H9 (cell line): ENCODE measurements at regions not wholly inside any gene's neighbourhood (a gene's known extent, or its start where the extent isn't known, plus 50 kb on each side); places are given as distances from the start of the nearest gene placed in this dataset.

Experiments used
- DNase-seq: peaks from one replicate; pipeline ENCODE4 v3.0.0-alpha.2; 2017
- H2AFZ ChIP-seq: one replicate; pipeline ENCODE4 v1.6.1; 2013; ENCODE audit warnings: mild to moderate bottlenecking, low read length, control low read depth, moderate library complexity
- H2AK5ac ChIP-seq: 2 replicates; pipeline ENCODE4 v1.6.1; 2013; ENCODE audit warnings: low read length, control low read depth, mixed read lengths; ENCODE audit not compliant: insufficient read length
- H2BK120ac ChIP-seq: one replicate; pipeline ENCODE4 v1.6.1; 2013; ENCODE audit warnings: low read depth, mild to moderate bottlenecking, low read length, control low read depth, inconsistent platforms; ENCODE audit not compliant: poor library complexity, severe bottlenecking
- H2BK12ac ChIP-seq: 2 replicates; pipeline ENCODE4 v1.6.1; 2013; ENCODE audit warnings: low read length, control low read depth, mixed read lengths, low read depth; ENCODE audit not compliant: insufficient read length
- H2BK15ac ChIP-seq: 2 replicates; pipeline ENCODE4 v1.6.1; 2013; ENCODE audit warnings: low read depth, low read length, control low read depth
- H2BK20ac ChIP-seq: one replicate; pipeline ENCODE4 v1.6.1; 2013; ENCODE audit warnings: low read depth, mild to moderate bottlenecking, low read length, control low read depth, inconsistent platforms; ENCODE audit not compliant: poor library complexity, severe bottlenecking
- H2BK5ac ChIP-seq: 2 replicates; pipeline ENCODE4 v1.6.1; 2013; ENCODE audit warnings: low read length, control low read depth, mixed read lengths; ENCODE audit not compliant: insufficient read length
- H3K14ac ChIP-seq: 2 replicates; pipeline ENCODE4 v1.6.1; 2013; ENCODE audit warnings: low read length, control low read depth; ENCODE audit not compliant: insufficient read depth
- H3K18ac ChIP-seq: 2 replicates; pipeline ENCODE4 v1.6.1; 2013; ENCODE audit warnings: low read depth, mild to moderate bottlenecking, mixed read lengths, low read length, control low read depth; ENCODE audit not compliant: insufficient read length
- H3K23ac ChIP-seq: 2 replicates; pipeline ENCODE4 v1.6.1; 2013; ENCODE audit warnings: low read length, control low read depth, mixed read lengths, low read depth; ENCODE audit not compliant: insufficient read length
- H3K23me2 ChIP-seq: 2 replicates; pipeline ENCODE4 v1.6.1; 2013; ENCODE audit warnings: low read depth, mild to moderate bottlenecking, mixed read lengths, low read length, control low read depth; ENCODE audit not compliant: insufficient read length, poor library complexity, severe bottlenecking
- H3K27ac ChIP-seq: 2 replicates; pipeline ENCODE4 v1.5.1; 2013; ENCODE audit warnings: low read length, control low read depth, mixed read lengths, low read depth; ENCODE audit not compliant: insufficient read length
- H3K27me3 ChIP-seq: 2 replicates; pipeline ENCODE4 v1.6.1; 2013; ENCODE audit warnings: low read length, control low read depth, inconsistent platforms; ENCODE audit not compliant: insufficient read depth
- H3K4ac ChIP-seq: 2 replicates; pipeline ENCODE4 v1.6.1; 2013; ENCODE audit warnings: low read depth, mild to moderate bottlenecking, control low read depth, inconsistent platforms, low read length, moderate library complexity
- H3K4me1 ChIP-seq: 2 replicates; pipeline ENCODE4 v1.6.1; 2013; ENCODE audit warnings: low read length, control low read depth, inconsistent platforms; ENCODE audit not compliant: insufficient read depth
- H3K4me2 ChIP-seq: 2 replicates; pipeline ENCODE4 v1.6.1; 2013; ENCODE audit warnings: low read length, control low read depth, mixed read lengths; ENCODE audit not compliant: insufficient read length, insufficient read depth
- H3K56ac ChIP-seq: 2 replicates; pipeline ENCODE4 v1.6.1; 2013; ENCODE audit warnings: low read depth, mild to moderate bottlenecking, mixed read lengths, low read length, control low read depth; ENCODE audit not compliant: insufficient read length
- H3K79me1 ChIP-seq: 2 replicates; pipeline ENCODE4 v1.6.1; 2013; ENCODE audit warnings: low read depth, mild to moderate bottlenecking, moderate library complexity, low read length, control low read depth, inconsistent platforms; ENCODE audit not compliant: insufficient read depth, poor library complexity, severe bottlenecking
- H3K79me2 ChIP-seq: 2 replicates; pipeline ENCODE4 v1.6.1; 2013; ENCODE audit warnings: low read length, control low read depth, inconsistent platforms; ENCODE audit not compliant: insufficient read depth
- H3K9ac ChIP-seq: 2 replicates; pipeline ENCODE4 v1.6.1; 2013; ENCODE audit warnings: low read length, control low read depth, mixed read lengths; ENCODE audit not compliant: insufficient read length; ENCODE audit errors: extremely low read depth
- H3K9me3 ChIP-seq: one replicate; pipeline ENCODE4 v1.6.1; 2013; ENCODE audit warnings: low read depth, low read length, inconsistent platforms; ENCODE audit not compliant: control insufficient read depth
- H3T11ph ChIP-seq: one replicate; pipeline ENCODE4 v1.6.1; 2013; ENCODE audit warnings: mild to moderate bottlenecking, low read length, control low read depth, inconsistent platforms
- H4K20me1 ChIP-seq: one replicate; pipeline ENCODE4 v1.6.1; 2013; ENCODE audit not compliant: control insufficient read depth, insufficient read length, insufficient read depth
- H4K5ac ChIP-seq: 2 replicates; pipeline ENCODE4 v1.6.1; 2013; ENCODE audit warnings: low read depth, mild to moderate bottlenecking, mixed read lengths, low read length, control low read depth; ENCODE audit not compliant: insufficient read length
- H4K8ac ChIP-seq: replicated peaks from 2 replicates; pipeline ENCODE4 v1.6.1; 2013; ENCODE audit warnings: low read length, control low read depth, mixed read lengths, low read depth; ENCODE audit not compliant: insufficient read length
- H4K91ac ChIP-seq: 2 replicates; pipeline ENCODE4 v1.6.1; 2013; ENCODE audit warnings: low read depth, mild to moderate bottlenecking, moderate library complexity, mixed read lengths, low read length, control low read depth; ENCODE audit not compliant: insufficient read length
- H3K27ac Mint-ChIP-seq, 3 experiments: 2 replicates in 2 of 3; 3 replicates in 1 of 3; pipeline ENCODE4 v1.8.0; 2020 to 2021; ENCODE audit warnings: mixed read lengths in 3 of 3, mild to moderate bottlenecking in 1 of 3, moderate library complexity in 1 of 3
- H3K27me3 Mint-ChIP-seq: 2 replicates; pipeline ENCODE4 v1.8.0; 2021; ENCODE audit warnings: low read depth, mild to moderate bottlenecking, moderate library complexity, mixed read lengths
- H3K36me3 Mint-ChIP-seq, 3 experiments: 2 replicates in 2 of 3; 3 replicates in 1 of 3; pipeline ENCODE4 v1.8.0; 2020 to 2021; ENCODE audit warnings: low read depth in 3 of 3, mixed read lengths in 3 of 3; ENCODE audit not compliant: insufficient read depth in 1 of 3
- H3K4me1 Mint-ChIP-seq, 2 experiments: 2 replicates each; pipeline ENCODE4 v1.8.0; 2020; ENCODE audit warnings: mixed read lengths in 2 of 2
- H3K4me3 Mint-ChIP-seq, 2 experiments: 2 replicates in 1 of 2; 3 replicates in 1 of 2; pipeline ENCODE4 v1.8.0; 2020 to 2021; ENCODE audit warnings: mild to moderate bottlenecking in 2 of 2, mixed read lengths in 2 of 2, moderate library complexity in 1 of 2
- H3K9me3 Mint-ChIP-seq, 2 experiments: 2 replicates in 1 of 2; 3 replicates in 1 of 2; pipeline ENCODE4 v1.8.0; 2020; ENCODE audit warnings: mild to moderate bottlenecking in 2 of 2, mixed read lengths in 2 of 2, moderate library complexity in 1 of 2
- WGBS: extraction: QIAGEN DNeasy Blood & Tissue Kit; methylation state at CpG from one replicate; pipeline ENCODE4 v1.1.7; 2013; ENCODE audit warnings: missing lambda C conversion rate, low lambda C conversion rate, mixed read lengths; ENCODE audit not compliant: insufficient read length; ENCODE audit errors: extremely low coverage; 5-methylcytosine and 5-hydroxymethylcytosine counted together
- TF ChIP-seq, protein P1 (sequence below): fragments of 200-600 bp; sonication (generic); conservative IDR thresholded peaks from 3 replicates; pipeline ENCODE4 v1.8.0; 2021; ENCODE audit warnings: antibody characterized with exemption, mild to moderate bottlenecking

DNA sequence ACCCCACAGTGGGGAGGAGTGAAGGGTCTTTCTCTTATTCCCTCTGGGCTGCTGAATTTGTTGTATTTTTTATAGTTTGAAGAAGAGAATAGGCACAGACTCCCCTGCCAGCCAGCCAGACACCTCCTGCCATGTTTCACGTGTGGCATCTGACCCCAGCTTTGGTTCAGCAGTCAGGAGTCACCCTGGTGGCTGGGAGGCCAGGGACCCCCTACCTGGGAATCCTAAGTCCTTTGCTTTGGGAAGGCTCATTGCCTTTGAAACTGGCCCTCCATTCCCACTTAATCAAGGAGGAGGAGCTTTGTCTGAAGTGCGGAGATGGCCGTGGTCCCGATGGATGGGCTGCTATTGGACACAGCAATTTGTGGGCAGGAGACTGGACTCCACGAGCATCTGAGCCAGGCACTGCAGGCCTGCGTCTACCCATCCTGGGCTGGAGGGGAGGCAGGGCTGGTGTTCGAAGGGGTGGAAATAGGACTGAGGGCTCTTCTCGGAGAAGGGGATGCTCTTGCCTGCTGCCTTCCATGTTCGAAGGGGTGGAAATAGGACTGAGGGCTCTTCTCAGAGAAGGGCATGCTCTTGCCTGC, 196.1 kb downstream of the DLL1 start:
- H2AFZ ChIP-seq: no peak overlapping the region
- H2BK12ac ChIP-seq: no peak overlapping the region
- H3K23ac ChIP-seq: no peak overlapping the region
- no CpG with 5 or more reads among the region's 9 CpGs for WGBS
- H4K20me1 ChIP-seq: no peaks in the 10 kb centered on the region
- H3K18ac ChIP-seq: no peak overlapping the region
- no peak overlapping the region for H3K4ac ChIP-seq
- Mint-ChIP-seq H3K4me3 (no peak overlapping the region), H3K9me3 (no peaks in the 10 kb centered on the region), H3K27me3 (peaks cover 3% of the 10 kb centered on the region), H3K27ac (no peak overlapping the region), H3K4me1 (peaks cover 0 to 4% of the 10 kb centered on the region in 2 experiments; a peak in 2 of 4 replicates), H3K36me3 (no peaks in the 10 kb centered on the region; a peak in 1 of 7 replicates)
- H3K56ac ChIP-seq: no peak overlapping the region
- H4K8ac ChIP-seq: no peak overlapping the region
- H2BK5ac ChIP-seq: no peak overlapping the region
- no peaks in the 10 kb centered on the region for H3K27me3 ChIP-seq
- H3K9me3 ChIP-seq: no peaks in the 10 kb centered on the region
- no peaks in the 10 kb centered on the region for H3K4me1 ChIP-seq
- no peak overlapping the region for H3K4me2 ChIP-seq
- H4K91ac ChIP-seq: no peak overlapping the region
- DNase-seq: no peak
- no peak overlapping the region for H3K9ac ChIP-seq
- no peak overlapping the region for H2BK120ac ChIP-seq
- H4K5ac ChIP-seq: no peak overlapping the region
- TF ChIP-seq, protein P1, sequence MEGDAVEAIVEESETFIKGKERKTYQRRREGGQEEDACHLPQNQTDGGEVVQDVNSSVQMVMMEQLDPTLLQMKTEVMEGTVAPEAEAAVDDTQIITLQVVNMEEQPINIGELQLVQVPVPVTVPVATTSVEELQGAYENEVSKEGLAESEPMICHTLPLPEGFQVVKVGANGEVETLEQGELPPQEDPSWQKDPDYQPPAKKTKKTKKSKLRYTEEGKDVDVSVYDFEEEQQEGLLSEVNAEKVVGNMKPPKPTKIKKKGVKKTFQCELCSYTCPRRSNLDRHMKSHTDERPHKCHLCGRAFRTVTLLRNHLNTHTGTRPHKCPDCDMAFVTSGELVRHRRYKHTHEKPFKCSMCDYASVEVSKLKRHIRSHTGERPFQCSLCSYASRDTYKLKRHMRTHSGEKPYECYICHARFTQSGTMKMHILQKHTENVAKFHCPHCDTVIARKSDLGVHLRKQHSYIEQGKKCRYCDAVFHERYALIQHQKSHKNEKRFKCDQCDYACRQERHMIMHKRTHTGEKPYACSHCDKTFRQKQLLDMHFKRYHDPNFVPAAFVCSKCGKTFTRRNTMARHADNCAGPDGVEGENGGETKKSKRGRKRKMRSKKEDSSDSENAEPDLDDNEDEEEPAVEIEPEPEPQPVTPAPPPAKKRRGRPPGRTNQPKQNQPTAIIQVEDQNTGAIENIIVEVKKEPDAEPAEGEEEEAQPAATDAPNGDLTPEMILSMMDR: no peak
- no peaks in the 10 kb centered on the region for H3K79me2 ChIP-seq
- H3K79me1 ChIP-seq: no peaks in the 10 kb centered on the region
- H3K23me2 ChIP-seq: no peaks in the 10 kb centered on the region
- no peak overlapping the region for H3T11ph ChIP-seq
- no peak overlapping the region for H2AK5ac ChIP-seq
- H3K14ac ChIP-seq: no peak overlapping the region
- H2BK20ac ChIP-seq: no peak overlapping the region
- no peak overlapping the region for H2BK15ac ChIP-seq
- H3K27ac ChIP-seq: no peak overlapping the region
